ENCODE measurements at regions not wholly inside any gene's neighbourhood (a gene's known extent, or its start where the extent isn't known, plus 50 kb on each side); places are given as distances from the start of the nearest gene placed in this dataset.

- DNase-seq (ENCODE audit: low read depth) = no peak
- no peak for TF ChIP-seq CTCF (IDR thresholded peaks at IDR 0.05; ENCODE audit: insufficient read depth, low read depth, low read length)
- H3K4me3 ChIP-seq (ENCODE audit: low read depth, low read length) = no peak overlapping the region
Measured at GRCh38 chr19:32186542-32187330, 158.7 kb upstream of the ZNF507 start.

- TF ChIP-seq CTCF (IDR thresholded peaks at IDR 0.05; ENCODE audit: insufficient read depth, low read depth, low read length) = no peak
- no peak overlapping the region for H3K4me3 ChIP-seq (ENCODE audit: low read depth, low read length)
- DNase-seq (ENCODE audit: low read depth) = no peak
Measured at GRCh38 chr19:32188921-32189320, 156.5 kb upstream of the ZNF507 start.

GRCh38 chr19:32189956-32190706, 155.3 kb upstream of the ZNF507 start:
- H3K4me3 ChIP-seq (ENCODE audit: low read depth, low read length) = no peak overlapping the region
- DNase-seq (ENCODE audit: low read depth) = no peak
- no peak for TF ChIP-seq CTCF (IDR thresholded peaks at IDR 0.05; ENCODE audit: insufficient read depth, low read depth, low read length)

GRCh38 chr19:32191921-32192320, 153.5 kb upstream of the ZNF507 start:
- no peak for DNase-seq (ENCODE audit: low read depth)
- no peak for TF ChIP-seq CTCF (IDR thresholded peaks at IDR 0.05; ENCODE audit: insufficient read depth, low read depth, low read length)
- H3K4me3 ChIP-seq (ENCODE audit: low read depth, low read length) = no peak overlapping the region

- no peak for DNase-seq (ENCODE audit: low read depth)
- TF ChIP-seq CTCF (IDR thresholded peaks at IDR 0.05; ENCODE audit: insufficient read depth, low read depth, low read length) = no peak
- H3K4me3 ChIP-seq (ENCODE audit: low read depth, low read length) = no peak overlapping the region
Measured at GRCh38 chr19:32195706-32196610, 149.5 kb upstream of the ZNF507 start.

GRCh38 chr19:32196690-32197420, 148.6 kb upstream of the ZNF507 start:
- no peak overlapping the region for H3K4me3 ChIP-seq (ENCODE audit: low read depth, low read length)
- no peak for TF ChIP-seq CTCF (IDR thresholded peaks at IDR 0.05; ENCODE audit: insufficient read depth, low read depth, low read length)
- no peak for DNase-seq (ENCODE audit: low read depth)
